Ovary (tissue), 3 donors: ENCODE measurements at regions not wholly inside any gene's neighbourhood (a gene's known extent, or its start where the extent isn't known, plus 50 kb on each side); places are given as distances from the start of the nearest gene placed in this dataset.

Experiments
- CTCF ChIP-seq, 3 donors: fragments of 450-650 bp in 2 of 3; fragments of 200-600 bp in 1 of 3; IDR thresholded peaks; one replicate each; pipeline versions ENCODE4 v1.5.1 to v1.8.0; 2016 to 2022; ENCODE audit warnings: antibody characterized with exemption in 3 of 3, mild to moderate bottlenecking in 1 of 3
- EP300 ChIP-seq: sonication (generic); formaldehyde crosslinking; IDR thresholded peaks from one replicate; pipeline ENCODE4 v1.6.1; 2017; ENCODE audit warnings: antibody characterized with exemption
- POLR2A ChIP-seq: fragments of 450-650 bp; IDR thresholded peaks from one replicate; pipeline ENCODE4 v1.6.1; 2017; ENCODE audit warnings: antibody characterized with exemption, mild to moderate bottlenecking, moderate library complexity
- donor health status: DM: no; HTN: no; CAD: no.

- no peak for TF ChIP-seq CTCF (IDR thresholded peaks at IDR 0.05)
- no peak for TF ChIP-seq EP300
- TF ChIP-seq POLR2A, result no peak
Measured at GRCh38 chr5:42944989-42945388, 95.1 kb downstream of the ANXA2R start.
